Stimulated activated CD8-positive, alpha-beta memory T cell treated with anti-CD3 and anti-CD28 coated beads, Interleukin-2, amount 100 ng/mL, for 1 hour (primary cell): ENCODE measurements at regions not wholly inside any gene's neighbourhood (a gene's known extent, or its start where the extent isn't known, plus 50 kb on each side); places are given as distances from the start of the nearest gene placed in this dataset.

ENCODE experiments used
- DNase-seq, 2 donors: peaks; one replicate each; pipeline ENCODE4 v3.0.0-alpha.2; 2020; ENCODE audit warnings: low read depth in 2 of 2

- DNase-seq = no peak
Measured at GRCh38 chr3:28088811-28089526, 152.4 kb upstream of the CMC1 start.

GRCh38 chr3:28089527-28089897, 151.9 kb upstream of the CMC1 start:
- DNase-seq = no peak

GRCh38 chr3:28099296-28099695, 142.1 kb upstream of the CMC1 start:
- no peak for DNase-seq

- DNase-seq = no peak
Measured at GRCh38 chr3:28101705-28102104, 139.7 kb upstream of the CMC1 start.

GRCh38 chr3:28103861-28104260, 137.6 kb upstream of the CMC1 start:
- DNase-seq = no peak

GRCh38 chr3:28104896-28105534, 136.4 kb upstream of the CMC1 start:
- no peak for DNase-seq

- DNase-seq = no peak
Measured at GRCh38 chr3:28109829-28110228, 131.6 kb upstream of the CMC1 start.

GRCh38 chr3:28110869-28111268, 130.6 kb upstream of the CMC1 start:
- no peak for DNase-seq

- DNase-seq = no peak
Measured at GRCh38 chr3:28114893-28115292, 126.5 kb upstream of the CMC1 start.

GRCh38 chr3:28115316-28115715, 126.1 kb upstream of the CMC1 start:
- no peak for DNase-seq

- no peak for DNase-seq
Measured at GRCh38 chr3:28117598-28117997, 123.8 kb upstream of the CMC1 start.

GRCh38 chr3:28118087-28118486, 123.3 kb upstream of the CMC1 start:
- no peak for DNase-seq

- no peak for DNase-seq
Measured at GRCh38 chr3:28122227-28122626, 119.2 kb upstream of the CMC1 start.

- no peak for DNase-seq
Measured at GRCh38 chr3:28124882-28125281, 116.5 kb upstream of the CMC1 start.

- no peak for DNase-seq
Measured at GRCh38 chr3:28125342-28125741, 116.1 kb upstream of the CMC1 start.

GRCh38 chr3:28130836-28131235, 110.6 kb upstream of the CMC1 start:
- no peak for DNase-seq

GRCh38 chr3:28132941-28133340, 108.5 kb upstream of the CMC1 start:
- DNase-seq = no peak

GRCh38 chr3:28134198-28134597, 107.2 kb upstream of the CMC1 start:
- DNase-seq = no peak

GRCh38 chr3:28134792-28135375, 106.5 kb upstream of the CMC1 start:
- DNase-seq = no peak

- DNase-seq = no peak
Measured at GRCh38 chr3:28136607-28137216, 104.7 kb upstream of the CMC1 start.

- DNase-seq = no peak
Measured at GRCh38 chr3:28138043-28138610, 103.3 kb upstream of the CMC1 start.

- DNase-seq = no peak
Measured at GRCh38 chr3:28139288-28139687, 102.1 kb upstream of the CMC1 start.
